A673 (cell line): ENCODE measurements at regions not wholly inside any gene's neighbourhood (a gene's known extent, or its start where the extent isn't known, plus 50 kb on each side); places are given as distances from the start of the nearest gene placed in this dataset.

Experiments used
- EZH2 ChIP-seq: fragments of 200-600 bp; sonication (generic); IDR thresholded peaks from 2 replicates; pipeline ENCODE4 v1.6.1; 2017; ENCODE audit warnings: borderline replicate concordance, low read depth, mild to moderate bottlenecking, mixed read lengths, antibody characterized with exemption, low read length; ENCODE audit not compliant: poor library complexity, severe bottlenecking
- TF ChIP-seq, protein P1 (sequence below): fragments of 300-800, 200-600 bp; sonication (generic); conservative IDR thresholded peaks from 2 replicates; pipeline ENCODE4 v1.5.1; 2017; ENCODE audit warnings: low read depth, mild to moderate bottlenecking, antibody characterized with exemption, low read length, moderate library complexity, mixed read lengths

DNA sequence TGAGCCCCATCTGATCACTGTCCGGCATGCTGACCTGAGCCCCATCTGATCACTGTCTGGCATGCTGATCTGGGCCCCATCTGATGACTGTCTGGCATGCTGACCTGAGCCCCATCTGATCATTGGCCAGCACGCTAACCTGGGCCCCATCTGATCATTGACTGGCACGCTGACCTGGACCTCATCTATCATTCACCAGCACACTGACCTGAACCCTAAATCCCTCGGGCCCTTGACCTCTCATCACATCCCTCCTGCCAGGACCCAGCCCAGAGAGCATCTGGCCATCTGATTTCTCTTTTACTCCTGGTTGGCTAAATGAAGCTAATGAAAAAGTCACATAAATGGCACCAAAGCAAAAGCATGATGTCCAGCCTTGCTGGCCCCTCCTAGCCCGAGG lies 207.1 kb downstream of the NDUFA10 start:
- TF ChIP-seq EZH2: no peak
- TF ChIP-seq, protein P1, sequence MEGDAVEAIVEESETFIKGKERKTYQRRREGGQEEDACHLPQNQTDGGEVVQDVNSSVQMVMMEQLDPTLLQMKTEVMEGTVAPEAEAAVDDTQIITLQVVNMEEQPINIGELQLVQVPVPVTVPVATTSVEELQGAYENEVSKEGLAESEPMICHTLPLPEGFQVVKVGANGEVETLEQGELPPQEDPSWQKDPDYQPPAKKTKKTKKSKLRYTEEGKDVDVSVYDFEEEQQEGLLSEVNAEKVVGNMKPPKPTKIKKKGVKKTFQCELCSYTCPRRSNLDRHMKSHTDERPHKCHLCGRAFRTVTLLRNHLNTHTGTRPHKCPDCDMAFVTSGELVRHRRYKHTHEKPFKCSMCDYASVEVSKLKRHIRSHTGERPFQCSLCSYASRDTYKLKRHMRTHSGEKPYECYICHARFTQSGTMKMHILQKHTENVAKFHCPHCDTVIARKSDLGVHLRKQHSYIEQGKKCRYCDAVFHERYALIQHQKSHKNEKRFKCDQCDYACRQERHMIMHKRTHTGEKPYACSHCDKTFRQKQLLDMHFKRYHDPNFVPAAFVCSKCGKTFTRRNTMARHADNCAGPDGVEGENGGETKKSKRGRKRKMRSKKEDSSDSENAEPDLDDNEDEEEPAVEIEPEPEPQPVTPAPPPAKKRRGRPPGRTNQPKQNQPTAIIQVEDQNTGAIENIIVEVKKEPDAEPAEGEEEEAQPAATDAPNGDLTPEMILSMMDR: no peak
